ENCODE measurements at regions not wholly inside any gene's neighbourhood (a gene's known extent, or its start where the extent isn't known, plus 50 kb on each side); places are given as distances from the start of the nearest gene placed in this dataset.

- Histone ChIP-seq H3K4me3 (no peak overlapping the region), H3K27me3 (peaks cover 0 to 4% of the 10 kb centered on the region in 2 donors), H3K27ac (no peak overlapping the region), H3K9me3 (peaks cover 0 to 5% of the 10 kb centered on the region in 2 donors), H3K36me3 (no peaks in the 10 kb centered on the region), H3K4me1 (no peaks in the 10 kb centered on the region)
- DNase-seq, result no peak
- peak; percentile 23 for ATAC-seq
- no peak for TF ChIP-seq CTCF (IDR thresholded peaks at IDR 0.05)
- intact Hi-C loops (cut with DNase I), result no loop called here
Measured at GRCh38 chr7:156461881-156462665, 178.5 kb upstream of the RNF32 start.

GRCh38 chr7:156460858-156461627, 179.5 kb upstream of the RNF32 start:
- Histone ChIP-seq H3K4me1 (no peaks in the 10 kb centered on the region), H3K4me3 (no peak overlapping the region), H3K27ac (no peak overlapping the region), H3K9me3 (peaks cover 0 to 5% of the 10 kb centered on the region in 2 donors), H3K36me3 (no peaks in the 10 kb centered on the region), H3K27me3 (no peaks in the 10 kb centered on the region)
- ATAC-seq (no peak), DNase-seq (peak in 1 of 4 donors; percentile 26)
- TF ChIP-seq CTCF (IDR thresholded peaks at IDR 0.05), result no peak
- intact Hi-C loops (cut with DNase I), result no loop called here

GRCh38 chr7:156459582-156459981, 181.0 kb upstream of the RNF32 start:
- intact Hi-C loops (cut with DNase I), result no loop called here

GRCh38 chr7:156459067-156459466, 181.5 kb upstream of the RNF32 start:
- ATAC-seq, result no peak
- no peak for TF ChIP-seq CTCF (IDR thresholded peaks at IDR 0.05)
- Histone ChIP-seq H3K9me3 (no peaks in the 10 kb centered on the region), H3K36me3 (no peaks in the 10 kb centered on the region), H3K4me1 (no peaks in the 10 kb centered on the region), H3K27me3 (no peaks in the 10 kb centered on the region), H3K27ac (no peak overlapping the region), H3K4me3 (no peak overlapping the region)
- no peak for DNase-seq
- intact Hi-C loops (cut with DNase I), result no loop called here

More at GRCh38 chr7:156459582-156459981, 181.0 kb upstream of the RNF32 start:
- DNase-seq (no peak), ATAC-seq (no peak)
- Histone ChIP-seq H3K9me3 (peaks cover 0 to 2% of the 10 kb centered on the region in 2 donors), H3K4me1 (no peaks in the 10 kb centered on the region), H3K36me3 (no peaks in the 10 kb centered on the region), H3K27ac (no peak overlapping the region), H3K27me3 (no peaks in the 10 kb centered on the region), H3K4me3 (no peak overlapping the region)
- no peak for TF ChIP-seq CTCF (IDR thresholded peaks at IDR 0.05)

GRCh38 chr7:156458011-156458410, 182.6 kb upstream of the RNF32 start:
- intact Hi-C loops (cut with DNase I), result no loop called here
- no peaks in the 10 kb centered on the region for H3K4me1 ChIP-seq
- H3K27ac ChIP-seq, result no peak overlapping the region
- H3K36me3 ChIP-seq, result no peaks in the 10 kb centered on the region
- TF ChIP-seq CTCF (IDR thresholded peaks at IDR 0.05), result no peak
- ATAC-seq, result no peak
- no peak for DNase-seq
- H3K27me3 ChIP-seq, result no peaks in the 10 kb centered on the region
- H3K4me3 ChIP-seq, result no peak overlapping the region
- no peaks in the 10 kb centered on the region for H3K9me3 ChIP-seq

All from left lung (tissue), 4 donors.